A673 (cell line): ENCODE measurements at regions not wholly inside any gene's neighbourhood (a gene's known extent, or its start where the extent isn't known, plus 50 kb on each side); places are given as distances from the start of the nearest gene placed in this dataset.

Experiments
- BruUV-seq: library from RNA; stranded (reverse); fragments of 400-500 nt; replicated peaks from 2 replicates; lab custom pipeline; 2021; lab: Mats Ljungman, UMichigan
- CTCF ChIA-PET: fragments of 300-600 bp; sonication (Branson Sonifier 250); formaldehyde crosslinking; loops from one replicate; lab custom pipeline; 2022; ENCODE audit warnings: antibody characterized with exemption; lab: Charles Lee
- POLR2A ChIA-PET: fragments of 300-600 bp; sonication (Branson Sonifier 250); formaldehyde crosslinking; loops from one replicate; lab custom pipeline; 2022; ENCODE audit warnings: antibody characterized with exemption; ENCODE audit not compliant: low non-redundant PET; lab: Charles Lee
- DNase-seq: peaks from one replicate; pipeline ENCODE4 v3.0.0-alpha.2; 2015; ENCODE audit warnings: low spot score
- H3K27ac ChIP-seq: fragments of 200-600 bp; sonication (generic); 2 replicates; pipeline ENCODE4 v1.5.1; 2016; ENCODE audit warnings: mixed run types, low read depth, mild to moderate bottlenecking, mixed read lengths, antibody characterized with exemption, low read length; ENCODE audit not compliant: poor library complexity, severe bottlenecking
- H3K27me3 ChIP-seq: fragments of 200-600 bp; sonication (generic); replicated peaks from 2 replicates; pipeline ENCODE4 v1.6.1; 2017; ENCODE audit warnings: mixed run types, low read depth, mild to moderate bottlenecking, mixed read lengths, antibody characterized with exemption, low read length; ENCODE audit not compliant: insufficient read depth, poor library complexity
- H3K36me3 ChIP-seq: fragments of 200-600 bp; sonication (generic); 2 replicates; pipeline ENCODE4 v1.6.1; 2016; ENCODE audit warnings: mixed run types, mild to moderate bottlenecking, mixed read lengths, antibody characterized with exemption, low read length; ENCODE audit not compliant: insufficient read depth, poor library complexity, severe bottlenecking
- H3K4me1 ChIP-seq: fragments of 200-600 bp; sonication (generic); 2 replicates; pipeline ENCODE4 v1.6.1; 2017; ENCODE audit warnings: mixed run types, mild to moderate bottlenecking, mixed read lengths, antibody characterized with exemption, low read length; ENCODE audit not compliant: insufficient read depth, poor library complexity, severe bottlenecking
- H3K4me3 ChIP-seq: fragments of 200-600 bp; sonication (generic); 2 replicates; pipeline ENCODE4 v1.5.1; 2016; ENCODE audit warnings: low read depth, mixed run types, mild to moderate bottlenecking, mixed read lengths, low read length; ENCODE audit not compliant: poor library complexity, severe bottlenecking
- H3K9me3 ChIP-seq: fragments of 200-600 bp; sonication (generic); 2 replicates; pipeline ENCODE4 v1.6.1; 2016; ENCODE audit warnings: mixed run types, low read depth, mild to moderate bottlenecking, mixed read lengths, antibody characterized with exemption, low read length; ENCODE audit not compliant: poor library complexity, severe bottlenecking
- CTCF ChIP-seq: fragments of 300-800, 200-600 bp; sonication (generic); conservative IDR thresholded peaks from 2 replicates; pipeline ENCODE4 v1.5.1; 2017; ENCODE audit warnings: low read depth, mild to moderate bottlenecking, antibody characterized with exemption, low read length, moderate library complexity, mixed read lengths
- EZH2 ChIP-seq: fragments of 200-600 bp; sonication (generic); IDR thresholded peaks from 2 replicates; pipeline ENCODE4 v1.6.1; 2017; ENCODE audit warnings: borderline replicate concordance, low read depth, mild to moderate bottlenecking, mixed read lengths, antibody characterized with exemption, low read length; ENCODE audit not compliant: poor library complexity, severe bottlenecking
- intact Hi-C: fragments of 100-400 bp; cut with micrococcal nuclease; formaldehyde crosslinking; loops from one replicate; pipeline ENCODE4 v1.10.0; 2022; ENCODE audit not compliant: unreplicated experiment

- Histone ChIP-seq H3K36me3 (no peaks in the 10 kb centered on the region), H3K27me3 (no peaks in the 10 kb centered on the region), H3K9me3 (no peaks in the 10 kb centered on the region), H3K27ac (no peak overlapping the region), H3K4me3 (no peak overlapping the region), H3K4me1 (no peaks in the 10 kb centered on the region)
- TF ChIP-seq EZH2 (no peak), CTCF (no peak)
- intact Hi-C loops = no loop called here
- no TSS peak for BruUV-seq
- ChIA-PET POLR2A (no interaction called here), CTCF (no interaction called here)
- DNase-seq = no peak
Observed at GRCh38 chr7:47000561-47000960, 581.4 kb downstream of the TNS3 start.

DNA sequence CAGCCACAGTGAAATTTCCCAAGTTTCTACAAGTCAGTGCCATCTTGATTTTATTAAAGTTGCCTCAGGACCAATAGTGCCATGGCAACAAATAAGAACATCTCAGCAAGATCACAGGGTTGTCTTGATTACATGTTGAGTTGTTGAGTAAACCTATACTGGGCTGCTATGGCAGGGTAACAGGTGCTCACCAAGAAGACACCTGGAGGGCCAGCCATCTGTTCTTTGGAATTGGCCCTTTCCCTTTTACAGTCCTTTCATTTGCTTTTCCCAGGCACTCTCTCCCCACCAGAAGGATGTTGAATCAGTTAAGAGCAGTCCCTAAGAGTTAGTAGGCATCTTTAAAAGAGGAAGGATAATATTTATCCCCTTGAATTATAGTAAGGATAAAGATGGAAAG is 582.0 kb downstream of the TNS3 start:
- Histone ChIP-seq H3K4me3 (no peak overlapping the region), H3K36me3 (no peaks in the 10 kb centered on the region), H3K27ac (no peak overlapping the region), H3K27me3 (no peaks in the 10 kb centered on the region), H3K4me1 (no peaks in the 10 kb centered on the region), H3K9me3 (no peaks in the 10 kb centered on the region)
- ChIA-PET POLR2A (no interaction called here), CTCF (no interaction called here)
- BruUV-seq = no TSS peak
- TF ChIP-seq EZH2 (no peak), CTCF (no peak)
- DNase-seq = no peak
- intact Hi-C loops = no loop called here

DNA sequence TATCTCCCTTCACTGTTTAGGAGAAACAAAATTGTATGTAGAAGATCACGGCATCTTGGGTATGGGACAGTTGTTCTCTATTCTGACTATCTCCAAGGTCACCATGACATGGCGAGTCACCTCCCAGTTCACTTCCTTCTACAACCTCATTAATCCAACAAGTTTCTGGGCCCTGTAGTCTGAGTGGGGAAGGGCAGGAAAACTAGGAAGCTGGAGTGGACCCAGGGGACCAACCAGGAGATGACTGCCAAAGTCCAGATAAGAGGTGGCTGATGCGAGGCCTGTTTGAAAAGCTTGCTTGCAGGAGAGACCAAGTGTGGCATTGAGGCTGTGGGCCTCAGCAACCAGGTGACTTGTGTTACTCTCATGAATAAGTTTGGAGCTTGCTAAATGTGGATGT is 584.9 kb downstream of the TNS3 start:
- ChIA-PET POLR2A (no interaction called here), CTCF (no interaction called here)
- Histone ChIP-seq H3K4me3 (no peak overlapping the region), H3K27me3 (no peaks in the 10 kb centered on the region), H3K9me3 (no peaks in the 10 kb centered on the region), H3K27ac (no peak overlapping the region), H3K4me1 (no peaks in the 10 kb centered on the region), H3K36me3 (no peaks in the 10 kb centered on the region)
- DNase-seq = no peak
- BruUV-seq = no TSS peak
- intact Hi-C loops = no loop called here
- TF ChIP-seq EZH2 (no peak), CTCF (no peak)
